ENCODE measurements at regions not wholly inside any gene's neighbourhood (a gene's known extent, or its start where the extent isn't known, plus 50 kb on each side); places are given as distances from the start of the nearest gene placed in this dataset.

- peak in 3 of 4 donors; percentile 7 to 30 (median 26) for TF ChIP-seq CTCF (IDR thresholded peaks at IDR 0.05)
- no peak for TF ChIP-seq POLR2A (IDR thresholded peaks at IDR 0.05)
Observed at GRCh38 chr7:96949766-96950165, 55.6 kb upstream of the DLX6 start.

Measured in right lobe of liver (tissue), 4 donors.